ENCODE measurements at regions not wholly inside any gene's neighbourhood (a gene's known extent, or its start where the extent isn't known, plus 50 kb on each side); places are given as distances from the start of the nearest gene placed in this dataset.
"Not testable (repeated sequence)": the region's sequence is repeated elsewhere in the genome, so short reads cannot be mapped to it uniquely, and the experiment has no call there.

- DNase-seq = no peak
Measured at GRCh38 chr5:164224236-164224635, 718.8 kb downstream of the MAT2B start.

- no peak for DNase-seq
Measured at GRCh38 chr5:164224772-164225171, 719.4 kb downstream of the MAT2B start.

GRCh38 chr5:164230341-164230740, 724.9 kb downstream of the MAT2B start:
- DNase-seq = no peak

GRCh38 chr5:164233791-164234190, 728.4 kb downstream of the MAT2B start:
- no peak for DNase-seq

GRCh38 chr5:164234321-164234720, 728.9 kb downstream of the MAT2B start:
- DNase-seq = no peak

GRCh38 chr5:164235300-164235891, 730.0 kb downstream of the MAT2B start:
- no peak for DNase-seq

- DNase-seq = no peak
Measured at GRCh38 chr5:164237486-164237885, 732.1 kb downstream of the MAT2B start.

- not testable (repeated sequence) for DNase-seq
Measured at GRCh38 chr5:164251781-164252180, 746.4 kb downstream of the MAT2B start.

GRCh38 chr5:164253764-164254163, 748.3 kb downstream of the MAT2B start:
- no peak for DNase-seq

GRCh38 chr5:164255598-164256213, 750.3 kb downstream of the MAT2B start:
- DNase-seq = no peak

GRCh38 chr5:164256351-164256750, 750.9 kb downstream of the MAT2B start:
- no peak for DNase-seq

GRCh38 chr5:164256954-164257353, 751.5 kb downstream of the MAT2B start:
- DNase-seq = no peak

GRCh38 chr5:164265566-164265965, 760.1 kb downstream of the MAT2B start:
- DNase-seq = no peak

- no peak for DNase-seq
Measured at GRCh38 chr5:164266571-164266970, 761.2 kb downstream of the MAT2B start.

GRCh38 chr5:164277720-164278119, 772.3 kb downstream of the MAT2B start:
- no peak for DNase-seq

- no peak for DNase-seq
Measured at GRCh38 chr5:164289526-164289925, 784.1 kb downstream of the MAT2B start.

- peak; percentile 69 for DNase-seq
Measured at GRCh38 chr5:164296603-164297080, 791.2 kb downstream of the MAT2B start.

GRCh38 chr5:164298165-164298564, 792.7 kb downstream of the MAT2B start:
- no peak for DNase-seq

GRCh38 chr5:164300295-164300694, 794.9 kb downstream of the MAT2B start:
- no peak for DNase-seq

- no peak for DNase-seq
Measured at GRCh38 chr5:164301136-164301535, 795.7 kb downstream of the MAT2B start.

GRCh38 chr5:164301708-164302107, 796.3 kb downstream of the MAT2B start:
- DNase-seq = no peak

- DNase-seq = no peak
Measured at GRCh38 chr5:164302533-164303235, 797.3 kb downstream of the MAT2B start.

GRCh38 chr5:164303646-164304215, 798.3 kb downstream of the MAT2B start:
- DNase-seq = no peak

GRCh38 chr5:164306662-164307061, 801.2 kb downstream of the MAT2B start:
- no peak for DNase-seq

Data from islet precursor cell (in vitro differentiated cells).